ENCODE measurements at regions not wholly inside any gene's neighbourhood (a gene's known extent, or its start where the extent isn't known, plus 50 kb on each side); places are given as distances from the start of the nearest gene placed in this dataset.
"Not testable (repeated sequence)": the region's sequence is repeated elsewhere in the genome, so short reads cannot be mapped to it uniquely, and the experiment has no call there.

GRCh38 chr6:2569420-2569819 lies 181.3 kb downstream of the MYLK4 start:
- H4K20me1 ChIP-seq (ENCODE audit: insufficient read depth, low read length); H3K27me3 ChIP-seq (ENCODE audit: control insufficient read depth in 1 of 2, insufficient read depth in 2 of 2, low read length in 2 of 2); DNase-seq (ENCODE audit: low spot score); H3K79me2 ChIP-seq (ENCODE audit: insufficient read depth, low read length); H3K9me3 ChIP-seq (ENCODE audit: low read length); FAIRE-seq; in situ Hi-C loops (cut with HindIII; ENCODE audit: extremely low pct_ligation_motif_present, low pct_unique_long_range_greater_than_20kb); H3K36me3 ChIP-seq (replicated peaks in 1 of 2; ENCODE audit: control insufficient read depth in 1 of 2, insufficient read depth in 2 of 2, low read length in 2 of 2); BruUV-seq (replicated peaks); POLR2A ChIA-PET; H3K9ac ChIP-seq (ENCODE audit: insufficient read depth, low read depth, low read length); intact Hi-C loops (cut with micrococcal nuclease; ENCODE audit: unreplicated experiment); CTCF ChIA-PET (ENCODE audit: low intra/inter-chr PET ratio, low total read pairs); ATAC-seq; H3K4me2 ChIP-seq (ENCODE audit: low read depth, low read length); H2AFZ ChIP-seq (ENCODE audit: low read length); H3K4me3 ChIP-seq (replicated peaks in 1 of 3; ENCODE audit: insufficient read depth in 1 of 3, low read depth in 2 of 3, low read length in 3 of 3); H3K27ac ChIP-seq (ENCODE audit: extremely low read length, insufficient read depth, low read length): not testable (repeated sequence)
- WGBS (ENCODE audit: low lambda C conversion rate), result 0% methylated on average over 1 of the region's 1 CpG
- peak; percentile 87; the same call in 1 of the 2 replicates for TF ChIP-seq ZNF431 (CRISPR knock-in tag; IDR thresholded peaks at IDR 0.05; ENCODE audit: borderline replicate concordance, low read depth)
- peaks cover 16% of the 10 kb centered on the region for H3K4me1 ChIP-seq (ENCODE audit: insufficient read depth, low read length)

GRCh38 chr6:2566048-2566447 lies 184.7 kb downstream of the MYLK4 start:
- POLR2A ChIA-PET, result no interaction called here
- in situ Hi-C loops (cut with HindIII; ENCODE audit: extremely low pct_ligation_motif_present, low pct_unique_long_range_greater_than_20kb), result no loop called here
- Histone ChIP-seq H3K9ac (ENCODE audit: insufficient read depth, low read depth, low read length) (no peak overlapping the region), H3K36me3 (replicated peaks in 1 of 2; ENCODE audit: control insufficient read depth in 1 of 2, insufficient read depth in 2 of 2, low read length in 2 of 2) (no peaks in the 10 kb centered on the region), H3K27me3 (ENCODE audit: control insufficient read depth in 1 of 2, insufficient read depth in 2 of 2, low read length in 2 of 2) (peaks cover under 1 to 33% of the 10 kb centered on the region in 2 experiments; a peak in 4 of 5 replicates), H3K4me1 (ENCODE audit: insufficient read depth, low read length) (peaks cover 29% of the 10 kb centered on the region), H4K20me1 (ENCODE audit: insufficient read depth, low read length) (no peaks in the 10 kb centered on the region), H2AFZ (ENCODE audit: low read length) (no peak overlapping the region), H3K9me3 (ENCODE audit: low read length) (peaks cover 7% of the 10 kb centered on the region), H3K27ac (ENCODE audit: extremely low read length, insufficient read depth, low read length) (no peak overlapping the region), H3K4me3 (replicated peaks in 1 of 3; ENCODE audit: insufficient read depth in 1 of 3, low read depth in 2 of 3, low read length in 3 of 3) (no peak overlapping the region), H3K79me2 (ENCODE audit: insufficient read depth, low read length) (no peaks in the 10 kb centered on the region), H3K4me2 (ENCODE audit: low read depth, low read length) (no peak overlapping the region)
- FAIRE-seq, result no peak
- DNase-seq (ENCODE audit: low spot score), result no peak
- BruUV-seq (replicated peaks), result no TSS peak
- CTCF ChIA-PET (ENCODE audit: low intra/inter-chr PET ratio, low total read pairs), result no interaction called here
- no peak for ATAC-seq
- TF ChIP-seq MTF2 (CRISPR knock-in tag; IDR thresholded peaks at IDR 0.05; ENCODE audit: borderline replicate concordance), result no peak
- peak; percentile 2; the same call in 1 of the 2 replicates for TF ChIP-seq HDAC1 (CRISPR knock-in tag; IDR thresholded peaks at IDR 0.05)
- TF ChIP-seq ZZZ3 (CRISPR knock-in tag; IDR thresholded peaks at IDR 0.05; ENCODE audit: borderline replicate concordance), result no peak
- TF ChIP-seq ZBTB14 (CRISPR knock-in tag; IDR thresholded peaks at IDR 0.05), result no peak
- no peak for TF ChIP-seq TEAD2 (CRISPR knock-in tag; IDR thresholded peaks at IDR 0.05)
- no peak for TF ChIP-seq ZSCAN25 (CRISPR knock-in tag; IDR thresholded peaks at IDR 0.05)
- 23% methylated on average over 1 of the region's 1 CpG for WGBS (ENCODE audit: low lambda C conversion rate)
- intact Hi-C loops (cut with micrococcal nuclease; ENCODE audit: unreplicated experiment), result no loop called here
